Skeletal muscle tissue (tissue), 3 donors: ENCODE measurements at regions not wholly inside any gene's neighbourhood (a gene's known extent, or its start where the extent isn't known, plus 50 kb on each side); places are given as distances from the start of the nearest gene placed in this dataset.
"Not testable (repeated sequence)": the region's sequence is repeated elsewhere in the genome, so short reads cannot be mapped to it uniquely, and the experiment has no call there.

ENCODE experiments used
- H3K27ac ChIP-seq: one replicate; pipeline ENCODE4 v1.7.0; 2013; ENCODE audit warnings: mild to moderate bottlenecking, low read depth, low read length, inconsistent platforms
- H3K27me3 ChIP-seq, 3 donors: one replicate each; pipeline ENCODE4 v1.7.0; 2013; ENCODE audit warnings: low read length in 3 of 3; ENCODE audit not compliant: control insufficient read depth in 3 of 3, insufficient read depth in 3 of 3
- H3K36me3 ChIP-seq, 3 donors: one replicate each; pipeline ENCODE4 v1.7.0; 2013; ENCODE audit warnings: low read length in 3 of 3; ENCODE audit not compliant: control insufficient read depth in 3 of 3, insufficient read depth in 3 of 3
- H3K4me1 ChIP-seq, 3 donors: one replicate each; pipeline ENCODE4 v1.7.0; 2013; ENCODE audit warnings: low read length in 3 of 3, mild to moderate bottlenecking in 3 of 3; ENCODE audit not compliant: control insufficient read depth in 3 of 3, insufficient read depth in 3 of 3
- H3K4me3 ChIP-seq, 3 donors: one replicate each; pipeline ENCODE4 v1.7.0; 2013; ENCODE audit warnings: low read length in 3 of 3
- H3K9ac ChIP-seq, 3 donors: one replicate each; pipeline ENCODE4 v1.7.0; 2013; ENCODE audit warnings: low read length in 3 of 3, mild to moderate bottlenecking in 3 of 3, moderate library complexity in 2 of 3, low read depth in 1 of 3
- H3K9me3 ChIP-seq, 3 donors: one replicate each; pipeline ENCODE4 v1.7.0; 2013; ENCODE audit warnings: low read length in 3 of 3; ENCODE audit not compliant: control insufficient read depth in 3 of 3
- donor health status: Osteomylitis.

- not testable (repeated sequence) for H3K36me3 ChIP-seq, H3K27ac ChIP-seq, H3K27me3 ChIP-seq, H3K9ac ChIP-seq, H3K4me3 ChIP-seq, H3K9me3 ChIP-seq, H3K4me1 ChIP-seq
Observed at GRCh38 chr3:75350536-75350935, 313.6 kb upstream of the FRG2C start.

GRCh38 chr3:75362086-75362784 lies 301.9 kb upstream of the FRG2C start:
- H3K4me3 ChIP-seq, H3K27ac ChIP-seq, H3K27me3 ChIP-seq, H3K9ac ChIP-seq, H3K4me1 ChIP-seq, H3K9me3 ChIP-seq, H3K36me3 ChIP-seq: not testable (repeated sequence)

GRCh38 chr3:75372964-75373363 lies 291.2 kb upstream of the FRG2C start:
- H3K27me3 ChIP-seq, H3K36me3 ChIP-seq, H3K27ac ChIP-seq, H3K4me3 ChIP-seq, H3K9me3 ChIP-seq, H3K9ac ChIP-seq, H3K4me1 ChIP-seq: not testable (repeated sequence)

GRCh38 chr3:75379840-75380239 lies 284.3 kb upstream of the FRG2C start:
- not testable (repeated sequence) for H3K9me3 ChIP-seq, H3K4me3 ChIP-seq, H3K9ac ChIP-seq, H3K27me3 ChIP-seq, H3K27ac ChIP-seq, H3K4me1 ChIP-seq, H3K36me3 ChIP-seq

GRCh38 chr3:75380276-75380771 lies 283.8 kb upstream of the FRG2C start:
- H3K4me3 ChIP-seq = no peak overlapping the region
- no peak overlapping the region for H3K27ac ChIP-seq
- H3K27me3 ChIP-seq = peaks cover 0 to 4% (median 0%) of the 10 kb centered on the region in 3 donors
- no peaks in the 10 kb centered on the region for H3K4me1 ChIP-seq
- peaks cover 0 to 4% (median 0%) of the 10 kb centered on the region in 3 donors for H3K9me3 ChIP-seq
- H3K36me3 ChIP-seq = no peaks in the 10 kb centered on the region
- no peak overlapping the region for H3K9ac ChIP-seq

GRCh38 chr3:75384016-75384415 lies 280.1 kb upstream of the FRG2C start:
- not testable (repeated sequence) for H3K9me3 ChIP-seq, H3K27me3 ChIP-seq, H3K9ac ChIP-seq, H3K36me3 ChIP-seq, H3K4me3 ChIP-seq, H3K27ac ChIP-seq, H3K4me1 ChIP-seq

- H3K27me3 ChIP-seq, H3K4me3 ChIP-seq, H3K9ac ChIP-seq, H3K9me3 ChIP-seq, H3K27ac ChIP-seq, H3K4me1 ChIP-seq, H3K36me3 ChIP-seq: not testable (repeated sequence)
Observed at GRCh38 chr3:75388486-75389124, 275.5 kb upstream of the FRG2C start.

- not testable (repeated sequence) for H3K4me1 ChIP-seq, H3K27me3 ChIP-seq, H3K27ac ChIP-seq, H3K9me3 ChIP-seq, H3K9ac ChIP-seq, H3K4me3 ChIP-seq, H3K36me3 ChIP-seq
Observed at GRCh38 chr3:75393288-75393694, 270.8 kb upstream of the FRG2C start.

GRCh38 chr3:75394102-75394501 lies 270.0 kb upstream of the FRG2C start:
- H3K4me3 ChIP-seq, H3K36me3 ChIP-seq, H3K9ac ChIP-seq, H3K4me1 ChIP-seq, H3K27ac ChIP-seq, H3K27me3 ChIP-seq, H3K9me3 ChIP-seq: not testable (repeated sequence)

- not testable (repeated sequence) for H3K27ac ChIP-seq
Observed at GRCh38 chr3:75394562-75395360, 269.4 kb upstream of the FRG2C start.

More at GRCh38 chr3:75394562-75395360, 269.4 kb upstream of the FRG2C start:
- not testable (repeated sequence) for H3K9me3 ChIP-seq, H3K27me3 ChIP-seq, H3K4me1 ChIP-seq, H3K9ac ChIP-seq, H3K4me3 ChIP-seq, H3K36me3 ChIP-seq
